SU-DHL-6 (cell line): ENCODE measurements at regions not wholly inside any gene's neighbourhood (a gene's known extent, or its start where the extent isn't known, plus 50 kb on each side); places are given as distances from the start of the nearest gene placed in this dataset.

Experiments
- H2AFZ ChIP-seq: fragments of 200-600 bp; sonication (generic); 2 replicates; pipeline ENCODE4 v1.6.1; 2014; ENCODE audit warnings: low read depth, mild to moderate bottlenecking, moderate library complexity, mixed read lengths, antibody characterized with exemption, low read length; ENCODE audit not compliant: severe bottlenecking
- H3F3A ChIP-seq: fragments of 200-600 bp; shearing (Covaris generic); 2 replicates; pipeline ENCODE4 v1.6.0; 2016; ENCODE audit warnings: antibody characterized with exemption, mild to moderate bottlenecking; ENCODE audit not compliant: insufficient read depth
- H3K27ac ChIP-seq: fragments of 200-600 bp; sonication (generic); 2 replicates; pipeline ENCODE4 v1.5.1; 2016; ENCODE audit warnings: low read depth, mild to moderate bottlenecking, low read length, moderate library complexity, mixed read lengths
- H3K27me3 ChIP-seq: fragments of 200-600 bp; sonication (generic), shearing (Covaris generic); 2 replicates; pipeline ENCODE4 v1.6.0; 2014; ENCODE audit warnings: mild to moderate bottlenecking, low read length
- H3K36me3 ChIP-seq: fragments of 200-600 bp; sonication (generic); 2 replicates; pipeline ENCODE4 v1.6.1; 2014; ENCODE audit warnings: mild to moderate bottlenecking, low read length, mixed read lengths
- H3K4me2 ChIP-seq: fragments of 300-600, 200-600 bp; shearing (Covaris generic), sonication (generic); 2 replicates; pipeline ENCODE4 v1.6.0; 2014; ENCODE audit warnings: low read length, low read depth, mild to moderate bottlenecking; ENCODE audit not compliant: poor library complexity, severe bottlenecking
- H3K4me3 ChIP-seq: fragments of 200-600 bp; sonication (generic); 2 replicates; pipeline ENCODE4 v1.5.1; 2014; ENCODE audit warnings: antibody characterized with exemption, low read length, mild to moderate bottlenecking, mixed read lengths; ENCODE audit not compliant: insufficient read depth, poor library complexity, severe bottlenecking
- H3K79me2 ChIP-seq: fragments of 200-600 bp; sonication (generic); 2 replicates; pipeline ENCODE4 v1.6.1; 2014; ENCODE audit warnings: mild to moderate bottlenecking, low read length, moderate library complexity; ENCODE audit not compliant: insufficient read depth
- H3K9ac ChIP-seq: fragments of 200-600 bp; sonication (generic); 2 replicates; pipeline ENCODE4 v1.7.0; 2014; ENCODE audit warnings: mild to moderate bottlenecking, low read length
- H3K9me2 ChIP-seq: fragments of 200-600 bp; sonication (generic); replicated peaks from 2 replicates; pipeline ENCODE4 v1.6.1; 2014; ENCODE audit warnings: low read length; ENCODE audit not compliant: insufficient read depth
- H3K9me3 ChIP-seq: fragments of 200-600 bp; sonication (generic); 2 replicates; pipeline ENCODE4 v1.6.1; 2014; ENCODE audit warnings: low read length, mixed read lengths; ENCODE audit not compliant: insufficient read depth
- H4K20me1 ChIP-seq: fragments of 200-600 bp; sonication (generic); 2 replicates; pipeline ENCODE4 v1.6.1; 2014; ENCODE audit warnings: low read depth, mild to moderate bottlenecking, antibody characterized with exemption, low read length, moderate library complexity, mixed read lengths
- EZH2phosphoT487 ChIP-seq: fragments of 200-600 bp; sonication (generic), shearing (Covaris generic); conservative IDR thresholded peaks from 2 replicates; pipeline ENCODE4 v1.6.1; 2018; ENCODE audit warnings: mild to moderate bottlenecking, antibody characterized with exemption, low read length, moderate library complexity, mixed read lengths
- TF ChIP-seq, protein P1 (sequence below): fragments of 200-600 bp; sonication (generic); IDR thresholded peaks from one replicate; pipeline ENCODE4 v1.5.1; 2017; ENCODE audit warnings: antibody characterized with exemption, mild to moderate bottlenecking, low read length, moderate library complexity; ENCODE audit not compliant: insufficient read depth, poor library complexity, severe bottlenecking

DNA sequence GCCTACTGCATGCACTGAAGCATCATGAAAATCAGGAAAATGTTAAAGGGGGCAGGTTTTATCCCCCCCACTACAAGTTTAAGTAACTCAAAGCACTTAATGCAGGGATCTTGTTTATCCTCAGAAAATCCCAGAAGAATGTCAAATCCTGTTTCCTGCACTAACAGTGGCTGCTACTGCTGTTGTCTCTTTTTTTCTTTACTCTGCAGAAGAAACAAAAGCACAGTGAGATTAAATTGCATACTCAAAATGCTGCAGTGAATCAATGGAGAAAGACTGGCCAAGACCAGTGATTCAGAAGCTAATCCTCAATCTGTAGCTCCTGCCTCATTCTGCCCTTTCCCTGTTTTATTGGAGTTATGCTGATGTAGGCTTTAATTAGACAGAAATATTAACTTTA, 332.3 kb upstream of the FIGN start:
- Histone ChIP-seq H3K9ac (no peak overlapping the region), H3K36me3 (no peaks in the 10 kb centered on the region), H3K4me2 (no peak overlapping the region), H3K9me3 (no peaks in the 10 kb centered on the region), H3K4me3 (no peak overlapping the region), H4K20me1 (no peaks in the 10 kb centered on the region), H3K79me2 (no peaks in the 10 kb centered on the region), H3K9me2 (no peaks in the 10 kb centered on the region), H3K27ac (no peak overlapping the region), H3K27me3 (no peaks in the 10 kb centered on the region), H3F3A (no peaks in the 10 kb centered on the region), H2AFZ (no peak overlapping the region)
- TF ChIP-seq, protein P1, sequence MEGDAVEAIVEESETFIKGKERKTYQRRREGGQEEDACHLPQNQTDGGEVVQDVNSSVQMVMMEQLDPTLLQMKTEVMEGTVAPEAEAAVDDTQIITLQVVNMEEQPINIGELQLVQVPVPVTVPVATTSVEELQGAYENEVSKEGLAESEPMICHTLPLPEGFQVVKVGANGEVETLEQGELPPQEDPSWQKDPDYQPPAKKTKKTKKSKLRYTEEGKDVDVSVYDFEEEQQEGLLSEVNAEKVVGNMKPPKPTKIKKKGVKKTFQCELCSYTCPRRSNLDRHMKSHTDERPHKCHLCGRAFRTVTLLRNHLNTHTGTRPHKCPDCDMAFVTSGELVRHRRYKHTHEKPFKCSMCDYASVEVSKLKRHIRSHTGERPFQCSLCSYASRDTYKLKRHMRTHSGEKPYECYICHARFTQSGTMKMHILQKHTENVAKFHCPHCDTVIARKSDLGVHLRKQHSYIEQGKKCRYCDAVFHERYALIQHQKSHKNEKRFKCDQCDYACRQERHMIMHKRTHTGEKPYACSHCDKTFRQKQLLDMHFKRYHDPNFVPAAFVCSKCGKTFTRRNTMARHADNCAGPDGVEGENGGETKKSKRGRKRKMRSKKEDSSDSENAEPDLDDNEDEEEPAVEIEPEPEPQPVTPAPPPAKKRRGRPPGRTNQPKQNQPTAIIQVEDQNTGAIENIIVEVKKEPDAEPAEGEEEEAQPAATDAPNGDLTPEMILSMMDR: no peak

DNA sequence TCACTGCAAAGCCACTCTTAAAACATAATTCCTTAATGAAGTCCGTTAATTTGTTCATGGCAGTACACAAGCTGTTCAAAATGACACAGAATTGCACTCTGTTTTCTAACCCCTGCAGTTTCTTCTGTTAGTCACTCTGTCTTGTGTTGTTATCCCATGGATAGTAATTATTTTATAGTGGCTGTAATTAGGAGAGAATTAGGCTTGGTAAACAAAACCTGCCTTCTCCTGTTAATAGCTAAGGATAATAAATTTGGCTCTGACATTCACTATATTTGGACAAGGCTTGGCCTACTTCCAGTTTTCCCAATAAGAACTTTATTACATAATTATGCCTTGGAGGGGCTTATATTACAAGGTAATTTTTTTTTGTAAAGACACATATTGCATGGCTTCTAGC, 330.3 kb upstream of the FIGN start:
- Histone ChIP-seq H3K9me2 (no peaks in the 10 kb centered on the region), H3K36me3 (no peaks in the 10 kb centered on the region)

DNA sequence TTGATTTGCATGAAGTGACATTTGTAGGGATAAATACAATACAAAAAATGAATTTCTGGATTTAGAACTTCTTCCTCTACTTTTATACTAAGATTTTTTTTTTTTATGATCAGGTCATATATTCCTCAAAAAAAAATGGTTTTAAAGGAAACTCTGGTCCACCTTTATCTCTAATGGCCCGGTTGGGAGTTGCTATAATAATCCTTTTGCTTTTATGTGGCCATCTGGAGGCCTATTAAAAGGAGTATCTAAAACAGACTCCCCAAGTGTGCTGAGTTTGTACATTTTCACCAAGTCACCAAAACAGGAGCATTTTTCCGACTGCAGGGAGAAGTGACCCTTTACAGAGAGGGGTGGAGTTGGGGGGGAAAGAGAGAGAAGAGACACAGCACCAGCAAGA, 329.2 kb upstream of the FIGN start:
- H3F3A ChIP-seq: no peaks in the 10 kb centered on the region
- H3K27me3 ChIP-seq: no peaks in the 10 kb centered on the region
- TF ChIP-seq, protein P1: no peak
- TF ChIP-seq EZH2phosphoT487: no peak
- no peak overlapping the region for H2AFZ ChIP-seq
- no peaks in the 10 kb centered on the region for H3K36me3 ChIP-seq
- H3K79me2 ChIP-seq: no peaks in the 10 kb centered on the region
- H3K27ac ChIP-seq: no peak overlapping the region
- no peak overlapping the region for H3K4me2 ChIP-seq
- no peaks in the 10 kb centered on the region for H4K20me1 ChIP-seq
- H3K9ac ChIP-seq: no peak overlapping the region
- H3K4me3 ChIP-seq: no peak overlapping the region
- no peaks in the 10 kb centered on the region for H3K9me3 ChIP-seq
- no peaks in the 10 kb centered on the region for H3K9me2 ChIP-seq

More for the DNA sequence above, 330.3 kb upstream of the FIGN start:
- Histone ChIP-seq H3K27ac (no peak overlapping the region), H3K79me2 (no peaks in the 10 kb centered on the region), H4K20me1 (no peaks in the 10 kb centered on the region), H3K27me3 (no peaks in the 10 kb centered on the region), H3K9me3 (no peaks in the 10 kb centered on the region), H3F3A (no peaks in the 10 kb centered on the region), H2AFZ (no peak overlapping the region), H3K9ac (no peak overlapping the region), H3K4me2 (no peak overlapping the region), H3K4me3 (no peak overlapping the region)
- TF ChIP-seq, protein P1: no peak
- no peak for TF ChIP-seq EZH2phosphoT487
